CD8-positive, alpha-beta memory T cell (primary cell): ENCODE measurements at regions not wholly inside any gene's neighbourhood (a gene's known extent, or its start where the extent isn't known, plus 50 kb on each side); places are given as distances from the start of the nearest gene placed in this dataset.

Experiments
- CTCF ChIA-PET: fragments of 350-600 bp; sonication (Branson Sonifier 250); formaldehyde crosslinking; loops from one replicate; lab custom pipeline; 2021; ENCODE audit warnings: antibody characterized with exemption; lab: Charles Lee
- POLR2A ChIA-PET: fragments of 350-600 bp; sonication (Branson Sonifier 250); formaldehyde crosslinking; loops from one replicate; lab custom pipeline; 2021; ENCODE audit warnings: antibody characterized with exemption; lab: Charles Lee
- DNase-seq, 5 donors: peaks; one replicate each; pipeline versions ENCODE4 v3.0.0 to v3.0.0-alpha.2; 2020 to 2022; ENCODE audit warnings: mixed read lengths in 1 of 5
- H3K27ac ChIP-seq: one replicate; pipeline ENCODE4 v1.7.0; 2013; ENCODE audit warnings: low read depth, mild to moderate bottlenecking, low read length, moderate library complexity
- H3K27me3 ChIP-seq: 2 replicates; pipeline ENCODE4 v1.7.0; 2013; ENCODE audit warnings: low read length, mild to moderate bottlenecking; ENCODE audit not compliant: insufficient read depth, poor library complexity, severe bottlenecking
- H3K36me3 ChIP-seq: 2 replicates; pipeline ENCODE4 v1.7.0; 2013; ENCODE audit warnings: mild to moderate bottlenecking, low read length, moderate library complexity; ENCODE audit not compliant: insufficient read depth
- H3K4me1 ChIP-seq: 2 replicates; pipeline ENCODE4 v1.7.0; 2013; ENCODE audit warnings: mild to moderate bottlenecking, low read length, moderate library complexity; ENCODE audit not compliant: insufficient read depth
- H3K4me3 ChIP-seq: 2 replicates; pipeline ENCODE4 v1.7.0; 2013; ENCODE audit warnings: mild to moderate bottlenecking, low read length
- H3K9me3 ChIP-seq: 2 replicates; pipeline ENCODE4 v1.7.0; 2013; ENCODE audit warnings: mild to moderate bottlenecking, low read length
- H3K27ac Mint-ChIP-seq, 8 donors: one replicate each; pipeline ENCODE4 v1.8.0; 2020 to 2021; ENCODE audit warnings: mixed read lengths in 8 of 8, mild to moderate bottlenecking in 6 of 8, inconsistent platforms in 3 of 8, moderate library complexity in 3 of 8
- H3K27me3 Mint-ChIP-seq, 2 donors: one replicate each; pipeline ENCODE4 v1.8.0; 2020 to 2021; ENCODE audit warnings: mixed read lengths in 2 of 2, mild to moderate bottlenecking in 1 of 2, moderate library complexity in 1 of 2
- H3K36me3 Mint-ChIP-seq, 3 donors: one replicate each; pipeline ENCODE4 v1.8.0; 2020 to 2021; ENCODE audit warnings: mixed read lengths in 3 of 3, inconsistent platforms in 1 of 3, mild to moderate bottlenecking in 1 of 3
- H3K4me1 Mint-ChIP-seq, 3 donors: one replicate each; pipeline ENCODE4 v1.8.0; 2020 to 2021; ENCODE audit warnings: mixed read lengths in 3 of 3, inconsistent platforms in 1 of 3, mild to moderate bottlenecking in 1 of 3
- H3K4me3 Mint-ChIP-seq, 7 donors: one replicate each; pipeline ENCODE4 v1.8.0; 2020 to 2021; ENCODE audit warnings: mixed read lengths in 7 of 7, mild to moderate bottlenecking in 6 of 7, moderate library complexity in 4 of 7, inconsistent platforms in 2 of 7
- H3K9me3 Mint-ChIP-seq, 5 donors: one replicate each; pipeline ENCODE4 v1.8.0; 2020 to 2022; ENCODE audit warnings: mixed read lengths in 5 of 5, mild to moderate bottlenecking in 3 of 5, moderate library complexity in 2 of 5, inconsistent platforms in 1 of 5

DNA sequence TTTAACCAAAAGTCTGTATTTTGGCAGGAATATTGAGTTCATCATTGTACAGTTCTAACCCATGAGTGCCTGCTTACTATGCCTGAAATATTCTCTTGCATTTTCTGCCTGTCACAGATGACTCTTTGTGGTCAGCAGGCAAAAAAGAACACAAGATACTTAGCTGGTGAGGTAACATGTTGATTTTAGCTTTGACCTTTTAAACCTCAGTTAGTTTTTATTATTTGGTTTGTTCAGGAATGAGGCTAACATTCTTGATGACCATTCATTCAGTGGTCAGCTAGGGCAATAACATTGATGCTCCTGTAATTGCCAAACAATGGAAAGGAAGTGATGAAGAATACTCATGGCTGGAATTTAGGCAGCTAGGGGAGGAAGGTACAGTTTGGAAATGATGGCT, 491.2 kb downstream of the PIK3C3 start:
- CTCF ChIA-PET, result no interaction called here
- H3K9me3 Mint-ChIP-seq, result peaks cover 15 to 27% (median 21%) of the 10 kb centered on the region in 5 donors
- no peak overlapping the region for H3K27ac Mint-ChIP-seq
- Histone ChIP-seq H3K9me3 (no peaks in the 10 kb centered on the region), H3K27me3 (no peaks in the 10 kb centered on the region), H3K36me3 (no peaks in the 10 kb centered on the region), H3K4me1 (no peaks in the 10 kb centered on the region), H3K27ac (no peak overlapping the region), H3K4me3 (no peak overlapping the region)
- POLR2A ChIA-PET, result no interaction called here
- H3K36me3 Mint-ChIP-seq, result no peaks in the 10 kb centered on the region
- no peaks in the 10 kb centered on the region for H3K27me3 Mint-ChIP-seq
- no peak overlapping the region for H3K4me3 Mint-ChIP-seq
- no peaks in the 10 kb centered on the region for H3K4me1 Mint-ChIP-seq
- no peak for DNase-seq

- no peaks in the 10 kb centered on the region for H3K9me3 ChIP-seq
- H3K36me3 ChIP-seq, result no peaks in the 10 kb centered on the region
- H3K27ac ChIP-seq, result no peak overlapping the region
- no peak overlapping the region for H3K4me3 Mint-ChIP-seq
- H3K9me3 Mint-ChIP-seq, result peaks cover 18 to 34% (median 20%) of the 10 kb centered on the region in 5 donors
- no peaks in the 10 kb centered on the region for H3K4me1 Mint-ChIP-seq
- no peak for DNase-seq
- no peak overlapping the region for H3K4me3 ChIP-seq
- no peaks in the 10 kb centered on the region for H3K4me1 ChIP-seq
- H3K27me3 ChIP-seq, result no peaks in the 10 kb centered on the region
- POLR2A ChIA-PET, result no interaction called here
- H3K27me3 Mint-ChIP-seq, result no peaks in the 10 kb centered on the region
- CTCF ChIA-PET, result no interaction called here
- H3K36me3 Mint-ChIP-seq, result no peaks in the 10 kb centered on the region
- no peak overlapping the region for H3K27ac Mint-ChIP-seq
Measured at GRCh38 chr18:42447688-42448087, 492.7 kb downstream of the PIK3C3 start.

GRCh38 chr18:42458226-42458625, 503.2 kb downstream of the PIK3C3 start:
- Mint-ChIP-seq H3K36me3 (no peaks in the 10 kb centered on the region), H3K4me1 (no peaks in the 10 kb centered on the region), H3K27me3 (no peaks in the 10 kb centered on the region), H3K27ac (no peak overlapping the region), H3K9me3 (peaks cover 0 to 9% (median 2%) of the 10 kb centered on the region in 5 donors), H3K4me3 (no peak overlapping the region)
- H3K4me1 ChIP-seq, result no peaks in the 10 kb centered on the region
- H3K9me3 ChIP-seq, result no peaks in the 10 kb centered on the region
- no peaks in the 10 kb centered on the region for H3K27me3 ChIP-seq
- no peak overlapping the region for H3K27ac ChIP-seq
- H3K4me3 ChIP-seq, result no peak overlapping the region
- POLR2A ChIA-PET, result no interaction called here
- CTCF ChIA-PET, result no interaction called here
- no peak for DNase-seq
- no peaks in the 10 kb centered on the region for H3K36me3 ChIP-seq

DNA sequence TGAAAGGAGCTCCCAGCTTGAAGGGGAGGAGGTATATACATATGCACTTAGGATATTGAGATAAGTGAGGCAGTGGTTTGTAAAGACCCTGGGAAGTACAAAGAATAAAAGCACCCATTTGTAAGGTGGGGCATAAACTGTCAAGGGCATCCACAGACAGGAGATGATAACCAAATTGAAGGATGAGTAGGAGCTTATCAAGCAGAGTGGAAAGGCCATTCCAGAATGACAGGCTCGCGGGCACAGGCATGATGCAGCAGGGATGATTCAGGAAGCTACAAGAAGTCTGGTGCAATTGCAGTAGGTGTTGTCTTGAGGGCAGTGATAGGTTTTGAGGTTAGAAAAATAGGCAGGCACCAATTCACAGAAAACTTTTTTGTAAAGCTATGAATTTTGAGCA, 504.8 kb downstream of the PIK3C3 start:
- no peaks in the 10 kb centered on the region for H3K9me3 ChIP-seq
- H3K27me3 ChIP-seq, result no peaks in the 10 kb centered on the region
- Mint-ChIP-seq H3K36me3 (no peaks in the 10 kb centered on the region), H3K9me3 (peaks cover 0 to 8% (median 2%) of the 10 kb centered on the region in 5 donors), H3K4me3 (no peak overlapping the region), H3K27me3 (no peaks in the 10 kb centered on the region), H3K4me1 (no peaks in the 10 kb centered on the region), H3K27ac (no peak overlapping the region)
- POLR2A ChIA-PET, result no interaction called here
- H3K27ac ChIP-seq, result no peak overlapping the region
- no peaks in the 10 kb centered on the region for H3K36me3 ChIP-seq
- no peak for DNase-seq
- no peak overlapping the region for H3K4me3 ChIP-seq
- no peaks in the 10 kb centered on the region for H3K4me1 ChIP-seq
- CTCF ChIA-PET, result no interaction called here

GRCh38 chr18:42471885-42472284, 516.9 kb downstream of the PIK3C3 start:
- CTCF ChIA-PET, result no interaction called here
- H3K9me3 Mint-ChIP-seq, result peaks cover 0 to 4% (median 0%) of the 10 kb centered on the region in 5 donors
- no peak overlapping the region for H3K27ac Mint-ChIP-seq

DNA sequence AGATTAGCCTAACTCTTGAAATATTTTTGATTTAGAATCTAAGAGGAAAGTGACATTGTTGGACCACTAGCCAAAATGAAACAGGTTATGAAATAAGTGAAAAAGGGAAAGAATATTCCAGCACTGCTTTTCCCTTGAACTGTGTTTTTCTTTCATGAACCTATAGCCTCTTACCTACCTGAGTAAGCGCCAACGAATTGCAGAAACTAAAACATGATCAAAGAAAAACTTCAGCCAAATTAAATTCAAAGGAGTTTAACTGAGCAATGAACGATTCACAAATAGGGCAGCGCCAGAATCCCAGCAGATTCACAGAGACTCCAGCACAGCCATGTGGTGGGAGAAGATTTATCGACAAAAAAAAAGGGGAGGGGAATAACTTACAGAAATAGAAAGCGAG, 518.6 kb downstream of the PIK3C3 start:
- Histone ChIP-seq H3K27ac (no peak overlapping the region), H3K36me3 (no peaks in the 10 kb centered on the region), H3K4me1 (no peaks in the 10 kb centered on the region), H3K27me3 (no peaks in the 10 kb centered on the region), H3K9me3 (no peaks in the 10 kb centered on the region), H3K4me3 (no peak overlapping the region)
- H3K27ac Mint-ChIP-seq, result no peak overlapping the region
- H3K9me3 Mint-ChIP-seq, result peaks cover 0 to 4% (median 0%) of the 10 kb centered on the region in 5 donors
- no peak for DNase-seq
- H3K27me3 Mint-ChIP-seq, result no peaks in the 10 kb centered on the region
- POLR2A ChIA-PET, result no interaction called here
- H3K36me3 Mint-ChIP-seq, result no peaks in the 10 kb centered on the region
- H3K4me1 Mint-ChIP-seq, result no peaks in the 10 kb centered on the region
- CTCF ChIA-PET, result interaction anchor here (0.7 kb wide), 1 partner anchor 1563 kb away, joined by 4 read pairs; no protein-coding TSS in a partner anchor
- no peak overlapping the region for H3K4me3 Mint-ChIP-seq

More at GRCh38 chr18:42471885-42472284, 516.9 kb downstream of the PIK3C3 start:
- Histone ChIP-seq H3K27ac (no peak overlapping the region), H3K9me3 (no peaks in the 10 kb centered on the region), H3K27me3 (no peaks in the 10 kb centered on the region), H3K4me3 (no peak overlapping the region), H3K4me1 (no peaks in the 10 kb centered on the region), H3K36me3 (no peaks in the 10 kb centered on the region)
- DNase-seq, result no peak
- POLR2A ChIA-PET, result no interaction called here
- Mint-ChIP-seq H3K4me1 (no peaks in the 10 kb centered on the region), H3K27me3 (no peaks in the 10 kb centered on the region), H3K4me3 (no peak overlapping the region), H3K36me3 (no peaks in the 10 kb centered on the region)

- POLR2A ChIA-PET, result no interaction called here
- Mint-ChIP-seq H3K27ac (no peak overlapping the region), H3K4me1 (no peaks in the 10 kb centered on the region), H3K9me3 (peaks cover 0 to 4% (median 0%) of the 10 kb centered on the region in 5 donors), H3K36me3 (no peaks in the 10 kb centered on the region), H3K4me3 (no peak overlapping the region), H3K27me3 (no peaks in the 10 kb centered on the region)
- CTCF ChIA-PET, result no interaction called here
- no peak for DNase-seq
- H3K27ac ChIP-seq, result no peak overlapping the region
- H3K36me3 ChIP-seq, result no peaks in the 10 kb centered on the region
- H3K4me3 ChIP-seq, result no peak overlapping the region
- no peaks in the 10 kb centered on the region for H3K4me1 ChIP-seq
- H3K9me3 ChIP-seq, result no peaks in the 10 kb centered on the region
- H3K27me3 ChIP-seq, result no peaks in the 10 kb centered on the region
Measured at GRCh38 chr18:42474577-42474976, 519.5 kb downstream of the PIK3C3 start.

DNA sequence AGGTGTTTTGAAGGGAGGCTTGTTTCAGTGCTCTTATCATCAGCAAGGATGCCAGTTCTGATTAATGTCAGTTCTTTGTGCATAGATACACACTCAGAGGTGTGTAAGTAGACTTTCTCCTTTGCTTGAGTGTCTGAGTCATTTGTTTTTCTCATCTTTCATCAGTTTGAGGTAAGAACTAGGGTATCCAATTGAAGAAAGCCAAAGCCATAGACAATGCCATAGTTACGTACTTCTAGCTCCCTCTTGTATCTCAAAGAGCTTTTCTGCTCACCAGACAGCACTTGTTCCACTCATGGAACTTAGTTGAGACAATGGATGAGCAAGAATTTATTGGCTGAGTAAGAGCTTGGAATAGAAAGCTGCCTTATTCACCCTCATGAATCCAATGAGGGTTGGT, 520.1 kb downstream of the PIK3C3 start:
- H3K4me1 ChIP-seq, result no peaks in the 10 kb centered on the region
- CTCF ChIA-PET, result no interaction called here
- no peaks in the 10 kb centered on the region for H3K9me3 ChIP-seq
- no peaks in the 10 kb centered on the region for H3K36me3 ChIP-seq
- Mint-ChIP-seq H3K4me3 (no peak overlapping the region), H3K27me3 (no peaks in the 10 kb centered on the region), H3K9me3 (peaks cover 0 to 4% (median 0%) of the 10 kb centered on the region in 5 donors), H3K4me1 (no peaks in the 10 kb centered on the region), H3K36me3 (no peaks in the 10 kb centered on the region), H3K27ac (no peak overlapping the region)
- DNase-seq, result no peak
- H3K4me3 ChIP-seq, result no peak overlapping the region
- no peaks in the 10 kb centered on the region for H3K27me3 ChIP-seq
- no peak overlapping the region for H3K27ac ChIP-seq
- POLR2A ChIA-PET, result no interaction called here

- CTCF ChIA-PET, result no interaction called here
- DNase-seq, result no peak
Measured at GRCh38 chr18:42477267-42477666, 522.2 kb downstream of the PIK3C3 start.

More at GRCh38 chr18:42477267-42477666, 522.2 kb downstream of the PIK3C3 start:
- Mint-ChIP-seq H3K27me3 (no peaks in the 10 kb centered on the region), H3K9me3 (peaks cover 0 to 5% (median 2%) of the 10 kb centered on the region in 5 donors), H3K4me1 (no peaks in the 10 kb centered on the region), H3K27ac (no peak overlapping the region), H3K4me3 (no peak overlapping the region), H3K36me3 (no peaks in the 10 kb centered on the region)
- Histone ChIP-seq H3K9me3 (no peaks in the 10 kb centered on the region), H3K27me3 (no peaks in the 10 kb centered on the region), H3K4me1 (no peaks in the 10 kb centered on the region), H3K27ac (no peak overlapping the region), H3K4me3 (no peak overlapping the region), H3K36me3 (no peaks in the 10 kb centered on the region)
- POLR2A ChIA-PET, result no interaction called here
